Kidney (tissue), 13 donors: ENCODE measurements at regions not wholly inside any gene's neighbourhood (a gene's known extent, or its start where the extent isn't known, plus 50 kb on each side); places are given as distances from the start of the nearest gene placed in this dataset.

Experiments used
- DNase-seq, 5 donors: peaks; one replicate each; pipeline ENCODE4 v3.0.0-alpha.2; 2013 to 2020
- FAIRE-seq: peaks from 2 replicates; lab custom pipeline; 2012; peaks lifted over from hg19 to GRCh38; lab: Jason Lieb, UNC
- H3K27ac ChIP-seq, 2 donors: one replicate each; pipeline ENCODE4 v1.7.0; 2013; ENCODE audit warnings: low read depth in 2 of 2, low read length in 2 of 2, inconsistent platforms in 1 of 2
- H3K27me3 ChIP-seq: one replicate; pipeline ENCODE4 v1.7.1; 2013; ENCODE audit warnings: low read length, inconsistent platforms; ENCODE audit not compliant: control insufficient read depth, insufficient read depth
- H3K36me3 ChIP-seq, 3 donors: one replicate each; pipeline versions ENCODE4 v1.7.0 to v1.7.1; 2013; ENCODE audit warnings: low read length in 3 of 3, control low read depth in 1 of 3, inconsistent platforms in 1 of 3; ENCODE audit not compliant: insufficient read depth in 3 of 3, control insufficient read depth in 2 of 3
- H3K4me1 ChIP-seq, 3 donors: one replicate each; pipeline versions ENCODE4 v1.7.0 to v1.7.1; 2013; ENCODE audit warnings: low read length in 3 of 3, inconsistent platforms in 1 of 3, low read depth in 1 of 3; ENCODE audit not compliant: control insufficient read depth in 2 of 3, insufficient read depth in 2 of 3
- H3K4me3 ChIP-seq, 3 donors: one replicate each; pipeline versions ENCODE4 v1.7.0 to v1.8.1; 2013; ENCODE audit warnings: low read length in 3 of 3, control low read depth in 1 of 3, inconsistent platforms in 1 of 3
- H3K9ac ChIP-seq, 3 donors: one replicate each; pipeline versions ENCODE4 v1.7.0 to v1.7.1; 2013; ENCODE audit warnings: low read length in 3 of 3, control low read depth in 1 of 3, inconsistent platforms in 1 of 3
- H3K9me3 ChIP-seq, 3 donors: one replicate each; pipeline versions ENCODE4 v1.7.0 to v1.7.1; 2013; ENCODE audit warnings: low read length in 3 of 3, control low read depth in 1 of 3, inconsistent platforms in 1 of 3; ENCODE audit not compliant: control insufficient read depth in 2 of 3, insufficient read depth in 1 of 3
- CTCF ChIP-seq: IDR thresholded peaks from 3 replicates; pipeline ENCODE4 v1.5.1; 2012; ENCODE audit warnings: mild to moderate bottlenecking, moderate library complexity, borderline replicate concordance; ENCODE audit not compliant: insufficient read depth; ENCODE audit errors: extremely low read depth
- intact Hi-C: fragments of 100-400 bp; cut with DNase I; formaldehyde crosslinking; loops from one replicate; pipeline ENCODE4 v1.11.1; 2022
- donor health status: control.
- donor health status: control.
- donor health status: control.
- donor health status: control.
- donor health status: control.
- donor health status: DM: yes; HTN: yes; CAD: no.
- donor health status: Normal renal cell carcinoma (clear cell type).

- no peak for DNase-seq
- Histone ChIP-seq H3K9ac (no peak overlapping the region), H3K27me3 (no peaks in the 10 kb centered on the region), H3K4me3 (no peak overlapping the region), H3K27ac (no peak overlapping the region), H3K9me3 (no peaks in the 10 kb centered on the region), H3K36me3 (no peaks in the 10 kb centered on the region), H3K4me1 (no peaks in the 10 kb centered on the region)
- TF ChIP-seq CTCF, result no peak
- no peak for FAIRE-seq
- intact Hi-C loops, result no loop called here
These were observed 392.3 kb upstream of the NECTIN3 start for GRCh38 chr3:110679285-110679684.

- intact Hi-C loops, result no loop called here
- no peak overlapping the region for H3K4me3 ChIP-seq
- H3K27me3 ChIP-seq, result no peaks in the 10 kb centered on the region
- H3K4me1 ChIP-seq, result no peaks in the 10 kb centered on the region
- no peaks in the 10 kb centered on the region for H3K36me3 ChIP-seq
- DNase-seq (no peak), FAIRE-seq (no peak)
- no peak for TF ChIP-seq CTCF
- no peaks in the 10 kb centered on the region for H3K9me3 ChIP-seq
- H3K27ac ChIP-seq, result no peak overlapping the region
- no peak overlapping the region for H3K9ac ChIP-seq
These were observed 391.2 kb upstream of the NECTIN3 start for GRCh38 chr3:110680450-110680849.

DNA sequence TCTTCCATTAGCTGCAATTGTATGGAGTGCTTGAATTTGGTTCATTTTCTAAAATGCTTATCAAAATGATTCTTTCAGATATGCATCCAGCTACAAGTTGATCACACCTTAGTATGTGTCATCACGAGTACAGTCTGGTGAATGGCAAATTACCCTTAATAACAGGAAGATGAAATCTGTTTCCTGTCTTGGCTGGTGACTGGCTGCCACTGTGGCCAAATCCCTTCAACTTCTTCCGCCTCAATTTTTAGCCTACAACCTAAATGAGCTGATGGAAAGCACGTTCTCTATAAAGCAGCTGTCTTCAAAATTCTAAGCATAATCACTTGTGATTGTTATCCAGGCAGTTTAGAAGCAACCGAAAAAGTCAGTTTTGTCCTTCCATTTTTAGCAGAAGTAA, 387.1 kb upstream of the NECTIN3 start:
- H3K27ac ChIP-seq, result no peak overlapping the region
- H3K9ac ChIP-seq, result no peak overlapping the region
- no peak overlapping the region for H3K4me3 ChIP-seq
- DNase-seq, result no peak
- H3K4me1 ChIP-seq, result no peaks in the 10 kb centered on the region
- no peaks in the 10 kb centered on the region for H3K27me3 ChIP-seq
- no peaks in the 10 kb centered on the region for H3K36me3 ChIP-seq
- no peak for TF ChIP-seq CTCF
- no peaks in the 10 kb centered on the region for H3K9me3 ChIP-seq
- intact Hi-C loops, result no loop called here
- FAIRE-seq, result no peak

DNA sequence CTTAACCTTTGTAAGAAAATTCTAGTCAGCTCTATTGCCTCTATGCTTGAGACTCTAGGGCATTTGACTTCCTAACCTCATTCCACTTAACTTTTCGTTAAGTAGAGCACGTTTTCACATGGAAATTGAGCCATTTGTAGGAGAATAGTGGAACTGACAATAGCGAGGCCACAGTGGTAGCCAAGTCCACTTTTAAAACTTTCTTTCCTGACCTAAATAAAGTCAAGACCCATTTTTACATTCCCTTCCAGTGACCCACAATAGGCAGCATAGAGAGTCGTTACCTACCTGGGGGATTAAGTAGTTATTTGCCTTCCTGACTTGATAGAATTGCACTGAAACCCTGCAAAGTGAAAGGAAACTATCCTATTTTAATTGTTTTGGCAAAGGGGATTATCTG, 386.0 kb upstream of the NECTIN3 start:
- FAIRE-seq (no peak), DNase-seq (no peak)
- Histone ChIP-seq H3K27ac (no peak overlapping the region), H3K9ac (no peak overlapping the region), H3K4me1 (no peaks in the 10 kb centered on the region), H3K4me3 (no peak overlapping the region), H3K27me3 (no peaks in the 10 kb centered on the region), H3K9me3 (no peaks in the 10 kb centered on the region), H3K36me3 (no peaks in the 10 kb centered on the region)
- intact Hi-C loops, result no loop called here
- no peak for TF ChIP-seq CTCF
